GM12878 (cell line): ENCODE measurements at regions not wholly inside any gene's neighbourhood (a gene's known extent, or its start where the extent isn't known, plus 50 kb on each side); places are given as distances from the start of the nearest gene placed in this dataset.

ENCODE experiments used
- ATAC-seq: fragments of 200-7000 bp; cut with Tn5 transposase; 3 replicates; pipeline ENCODE4 v1.9.1; 2020; ENCODE audit warnings: mild to moderate bottlenecking, moderate library complexity
- BruUV-seq: library from RNA; stranded (reverse); fragments of 400-500 nt; replicated peaks from 2 replicates; lab custom pipeline; 2021; lab: Mats Ljungman, UMichigan
- CTCF ChIA-PET: fragments of 300-600 bp; sonication (Branson Sonifier 250); formaldehyde crosslinking; extraction: SDS; loops from one replicate; lab custom pipeline; 2021; ENCODE audit warnings: inconsistent platforms; lab: Yijun Ruan, JAX
- POLR2A ChIA-PET: fragments of 350-600 bp; formaldehyde crosslinking; extraction: SDS; loops from one replicate; lab custom pipeline; 2021; ENCODE audit warnings: inconsistent platforms; lab: Charles Lee
- RAD21 ChIA-PET: fragments of 300-600 bp; sonication (Branson Sonifier 250); formaldehyde crosslinking; loops from one replicate; lab custom pipeline; 2023; ENCODE audit warnings: antibody characterized with exemption; ENCODE audit not compliant: unreplicated experiment; lab: Charles Lee
- SMC1A ChIA-PET: fragments of 300-600 bp; sonication (Branson Sonifier 250); formaldehyde crosslinking; loops from one replicate; lab custom pipeline; 2023; ENCODE audit not compliant: unreplicated experiment, uncharacterized antibody; lab: Charles Lee
- DNase-seq: peaks from one replicate; pipeline ENCODE4 v3.0.0-alpha.2; 2011; ENCODE audit warnings: low read depth, low spot score
- FAIRE-seq: peaks from 3 replicates; lab custom pipeline; 2011; peaks lifted over from hg19 to GRCh38; lab: Jason Lieb, UNC
- H2AFZ ChIP-seq: 2 replicates; pipeline ENCODE4 v1.6.0; 2011; ENCODE audit warnings: low read depth, low read length, control low read depth; ENCODE audit not compliant: control insufficient read depth
- H3K27ac ChIP-seq: 2 replicates; pipeline ENCODE4 v1.5.1; 2011; ENCODE audit warnings: control low read depth; ENCODE audit not compliant: control insufficient read depth, insufficient read depth
- H3K27me3 ChIP-seq, 2 experiments: replicated peaks in 1 of 2; 2 replicates each; pipeline versions ENCODE4 v1.6.0 to v1.6.1; 2011; ENCODE audit warnings: low read length in 1 of 2; ENCODE audit not compliant: control insufficient read depth in 2 of 2, insufficient read depth in 2 of 2
- H3K36me3 ChIP-seq, 2 experiments: 2 replicates each; pipeline ENCODE4 v1.5.1; 2011; ENCODE audit warnings: low read length in 1 of 2; ENCODE audit not compliant: control insufficient read depth in 2 of 2, insufficient read depth in 2 of 2
- H3K4me1 ChIP-seq: 2 replicates; pipeline ENCODE4 v1.6.1; 2011; ENCODE audit warnings: mild to moderate bottlenecking, low read length, moderate library complexity, mixed read lengths; ENCODE audit not compliant: control insufficient read depth, insufficient read depth
- H3K4me2 ChIP-seq: 2 replicates; pipeline ENCODE4 v1.6.0; 2011; ENCODE audit warnings: control low read depth; ENCODE audit not compliant: control insufficient read depth, insufficient read depth
- H3K4me3 ChIP-seq: fragments of 200-600 bp; sonication (generic); 2 replicates; pipeline ENCODE4 v1.5.1; 2016
- H3K79me2 ChIP-seq: 2 replicates; pipeline ENCODE4 v1.6.0; 2011; ENCODE audit warnings: low read length; ENCODE audit not compliant: control insufficient read depth, insufficient read depth
- H3K9ac ChIP-seq: 2 replicates; pipeline ENCODE4 v1.8.0; 2011; ENCODE audit warnings: low read length, control low read depth, mixed read lengths; ENCODE audit not compliant: control insufficient read depth, insufficient read depth
- H3K9me3 ChIP-seq: replicated peaks from 3 replicates; pipeline ENCODE4 v1.5.1; 2011; ENCODE audit warnings: mild to moderate bottlenecking, low read length; ENCODE audit not compliant: control insufficient read depth, insufficient read depth
- H4K20me1 ChIP-seq: 2 replicates; pipeline ENCODE4 v1.6.0; 2011; ENCODE audit not compliant: control insufficient read depth, insufficient read depth
- BHLHE40 ChIP-seq, 2 experiments: fragments of 450-650 bp in 1 of 2; IDR thresholded peaks; 2 replicates each; pipeline ENCODE4 v1.6.1; 2011 to 2017; ENCODE audit warnings: low read depth in 2 of 2, borderline replicate concordance in 1 of 2, improper control_type of control experiment in 1 of 2, low read length in 1 of 2, mild to moderate bottlenecking in 1 of 2
- CREM ChIP-seq: IDR thresholded peaks from 2 replicates; pipeline ENCODE4 v1.6.1; 2014; ENCODE audit warnings: antibody characterized with exemption, low read depth
- E2F4 ChIP-seq: IDR thresholded peaks from 2 replicates; pipeline ENCODE4 v1.6.1; 2012; ENCODE audit warnings: low read depth, low read length, improper control_type of control experiment
- IKZF1 ChIP-seq: fragments of 450-650 bp; conservative IDR thresholded peaks from 2 replicates; pipeline ENCODE4 v1.6.1; 2017; ENCODE audit warnings: antibody characterized with exemption, mild to moderate bottlenecking
- MTA2 ChIP-seq: fragments of 450-650 bp; IDR thresholded peaks from 2 replicates; pipeline ENCODE4 v1.6.1; 2016; ENCODE audit warnings: low read depth, mild to moderate bottlenecking, moderate library complexity
- MTA3 ChIP-seq: IDR thresholded peaks from 2 replicates; pipeline ENCODE4 v1.6.1; 2012; ENCODE audit warnings: low read length, inconsistent platforms, borderline replicate concordance
- RAD21 ChIP-seq: IDR thresholded peaks from 2 replicates; pipeline ENCODE4 v1.6.1; 2011; ENCODE audit warnings: mild to moderate bottlenecking, low read depth, low read length, moderate library complexity; ENCODE audit not compliant: insufficient read depth
- ZNF24 ChIP-seq: fragments of 450-650 bp; IDR thresholded peaks from 2 replicates; pipeline ENCODE4 v1.6.1; 2017; ENCODE audit warnings: antibody characterized with exemption, mild to moderate bottlenecking
- WGBS: methylation state at CpG from one replicate; pipeline ENCODE4 v1.1.6; 2016; ENCODE audit warnings: low lambda C conversion rate; ENCODE audit not compliant: insufficient replicate concordance, insufficient coverage; ENCODE audit errors: missing lambda C conversion rate; 5-methylcytosine and 5-hydroxymethylcytosine counted together
- in situ Hi-C: fragments of 300-500 bp; cut with MboI; formaldehyde crosslinking; loops from 9 replicates; pipeline ENCODE4 v1.14.3; 2018; ENCODE audit warnings: mixed read lengths
- intact Hi-C: fragments of 100-400 bp; cut with micrococcal nuclease; formaldehyde crosslinking; loops from one replicate; pipeline ENCODE4 v1.14.2; 2022; ENCODE audit not compliant: unreplicated experiment
- TF ChIP-seq, protein P1 (sequence below): fragments of 450-650 bp; IDR thresholded peaks from 2 replicates; pipeline ENCODE4 v1.6.1; 2018; ENCODE audit warnings: borderline replicate concordance, mild to moderate bottlenecking; ENCODE audit not compliant: partially characterized antibody

GRCh38 chr4:189221691-189222090 is 719.0 kb upstream of the FRG1 start (continued):
- TF ChIP-seq, protein P1, sequence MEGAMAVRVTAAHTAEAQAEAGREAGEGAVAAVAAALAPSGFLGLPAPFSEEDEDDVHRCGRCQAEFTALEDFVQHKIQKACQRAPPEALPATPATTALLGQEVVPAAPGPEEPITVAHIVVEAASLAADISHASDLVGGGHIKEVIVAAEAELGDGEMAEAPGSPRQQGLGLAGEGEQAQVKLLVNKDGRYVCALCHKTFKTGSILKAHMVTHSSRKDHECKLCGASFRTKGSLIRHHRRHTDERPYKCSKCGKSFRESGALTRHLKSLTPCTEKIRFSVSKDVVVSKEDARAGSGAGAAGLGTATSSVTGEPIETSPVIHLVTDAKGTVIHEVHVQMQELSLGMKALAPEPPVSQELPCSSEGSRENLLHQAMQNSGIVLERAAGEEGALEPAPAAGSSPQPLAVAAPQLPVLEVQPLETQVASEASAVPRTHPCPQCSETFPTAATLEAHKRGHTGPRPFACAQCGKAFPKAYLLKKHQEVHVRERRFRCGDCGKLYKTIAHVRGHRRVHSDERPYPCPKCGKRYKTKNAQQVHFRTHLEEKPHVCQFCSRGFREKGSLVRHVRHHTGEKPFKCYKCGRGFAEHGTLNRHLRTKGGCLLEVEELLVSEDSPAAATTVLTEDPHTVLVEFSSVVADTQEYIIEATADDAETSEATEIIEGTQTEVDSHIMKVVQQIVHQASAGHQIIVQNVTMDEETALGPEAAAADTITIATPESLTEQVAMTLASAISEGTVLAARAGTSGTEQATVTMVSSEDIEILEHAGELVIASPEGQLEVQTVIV, result no peak
- no peak for TF ChIP-seq CREM
- TF ChIP-seq MTA2, result no peak

DNA sequence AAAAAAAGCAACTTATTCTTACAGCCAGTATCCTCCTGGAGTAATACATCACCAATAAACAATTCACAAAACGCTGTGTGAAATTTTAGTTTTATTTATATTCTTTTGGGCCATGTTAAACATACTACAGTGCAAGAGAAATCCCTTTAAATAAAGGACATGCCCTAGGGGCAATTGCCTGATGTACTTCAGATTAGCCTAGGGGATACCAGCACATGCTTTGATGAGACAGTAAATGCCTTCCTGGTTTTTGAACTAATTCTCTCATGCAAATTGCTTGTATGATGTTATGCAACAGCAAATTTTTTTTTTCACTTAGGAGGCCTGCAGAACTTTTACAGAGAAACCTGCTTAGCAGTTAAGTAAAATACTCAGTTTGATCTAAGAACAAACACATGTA is 711.9 kb upstream of the FRG1 start:
- Histone ChIP-seq H3K36me3 (no peaks in the 10 kb centered on the region), H3K4me3 (no peak overlapping the region), H3K79me2 (no peaks in the 10 kb centered on the region), H3K9me3 (no peaks in the 10 kb centered on the region), H3K9ac (no peak overlapping the region), H4K20me1 (no peaks in the 10 kb centered on the region), H3K27ac (no peak overlapping the region), H3K4me1 (no peaks in the 10 kb centered on the region), H2AFZ (no peak overlapping the region), H3K4me2 (no peak overlapping the region), H3K27me3 (no peaks in the 10 kb centered on the region)
- RAD21 ChIA-PET, result no interaction called here
- intact Hi-C loops (no loop called here), in situ Hi-C loops (no loop called here)
- FAIRE-seq, result no peak
- no peak for ATAC-seq
- WGBS, result 5% methylated on average over 1 of the region's 1 CpG
- POLR2A ChIA-PET, result no interaction called here
- no peak for TF ChIP-seq IKZF1
- no peak for TF ChIP-seq MTA3
- no peak for TF ChIP-seq RAD21
- TF ChIP-seq E2F4, result no peak
- no peak for TF ChIP-seq BHLHE40 (IDR thresholded peaks at IDR 0.05; ENCODE audit: borderline replicate concordance in 1 of 2, low read depth in 2 of 2, low read length in 1 of 2)
- TF ChIP-seq ZNF24, result no peak
- BruUV-seq, result no TSS peak
- SMC1A ChIA-PET, result no interaction called here
- DNase-seq, result no peak
- CTCF ChIA-PET, result no interaction called here
